ENCODE measurements at regions not wholly inside any gene's neighbourhood (a gene's known extent, or its start where the extent isn't known, plus 50 kb on each side); places are given as distances from the start of the nearest gene placed in this dataset.
"Not testable (repeated sequence)": the region's sequence is repeated elsewhere in the genome, so short reads cannot be mapped to it uniquely, and the experiment has no call there.

GRCh38 chr2:35821675-35822074, 533.9 kb upstream of the CRIM1 start:
- DNase-seq (ENCODE audit: insufficient read length) = no peak
- TF ChIP-seq TAF1 (IDR thresholded peaks at IDR 0.05; ENCODE audit: borderline replicate concordance, low read depth, low read length) = no peak
- TF ChIP-seq POLR2AphosphoS5 (IDR thresholded peaks at IDR 0.05; ENCODE audit: low read depth, low read length) = no peak
- TF ChIP-seq POLR2A (IDR thresholded peaks at IDR 0.05; ENCODE audit: low read depth, low read length) = no peak
- no peak for FAIRE-seq

- DNase-seq (ENCODE audit: insufficient read length) (no peak), FAIRE-seq (no peak)
- TF ChIP-seq TAF1 (IDR thresholded peaks at IDR 0.05; ENCODE audit: borderline replicate concordance, low read depth, low read length) (no peak), POLR2A (IDR thresholded peaks at IDR 0.05; ENCODE audit: low read depth, low read length) (no peak), POLR2AphosphoS5 (IDR thresholded peaks at IDR 0.05; ENCODE audit: low read depth, low read length) (no peak)
Measured at GRCh38 chr2:35820391-35820790, 535.2 kb upstream of the CRIM1 start.

- DNase-seq (ENCODE audit: insufficient read length) (no peak), FAIRE-seq (no peak)
- TF ChIP-seq POLR2AphosphoS5 (IDR thresholded peaks at IDR 0.05; ENCODE audit: low read depth, low read length) = no peak
Measured at GRCh38 chr2:35819033-35819432, 536.5 kb upstream of the CRIM1 start.

- DNase-seq (ENCODE audit: insufficient read length); FAIRE-seq: not testable (repeated sequence)
Measured at GRCh38 chr2:35818359-35818758, 537.2 kb upstream of the CRIM1 start.

GRCh38 chr2:35814597-35814996, 541.0 kb upstream of the CRIM1 start:
- not testable (repeated sequence) for DNase-seq (ENCODE audit: insufficient read length); FAIRE-seq

- FAIRE-seq (no peak), DNase-seq (ENCODE audit: insufficient read length) (no peak)
- no peak for TF ChIP-seq TAF1 (IDR thresholded peaks at IDR 0.05; ENCODE audit: borderline replicate concordance, low read depth, low read length)
- TF ChIP-seq POLR2A (IDR thresholded peaks at IDR 0.05; ENCODE audit: low read depth, low read length) = no peak
- no peak for TF ChIP-seq POLR2AphosphoS5 (IDR thresholded peaks at IDR 0.05; ENCODE audit: low read depth, low read length)
Measured at GRCh38 chr2:35803126-35803525, 552.5 kb upstream of the CRIM1 start.

GRCh38 chr2:35794796-35795450, 560.7 kb upstream of the CRIM1 start:
- FAIRE-seq (no peak), DNase-seq (ENCODE audit: insufficient read length) (no peak)
- TF ChIP-seq POLR2A (IDR thresholded peaks at IDR 0.05; ENCODE audit: low read depth, low read length) = no peak
- no peak for TF ChIP-seq TAF1 (IDR thresholded peaks at IDR 0.05; ENCODE audit: borderline replicate concordance, low read depth, low read length)
- TF ChIP-seq POLR2AphosphoS5 (IDR thresholded peaks at IDR 0.05; ENCODE audit: low read depth, low read length) = no peak

- no peak for TF ChIP-seq POLR2A (IDR thresholded peaks at IDR 0.05; ENCODE audit: low read depth, low read length)
- FAIRE-seq (no peak), DNase-seq (ENCODE audit: insufficient read length) (no peak)
Measured at GRCh38 chr2:35790292-35790691, 565.3 kb upstream of the CRIM1 start.

GRCh38 chr2:35788543-35788942, 567.0 kb upstream of the CRIM1 start:
- FAIRE-seq = no peak
- TF ChIP-seq TAF1 (IDR thresholded peaks at IDR 0.05; ENCODE audit: borderline replicate concordance, low read depth, low read length) (no peak), POLR2AphosphoS5 (IDR thresholded peaks at IDR 0.05; ENCODE audit: low read depth, low read length) (no peak), POLR2A (IDR thresholded peaks at IDR 0.05; ENCODE audit: low read depth, low read length) (no peak)

GRCh38 chr2:35787302-35788031, 568.1 kb upstream of the CRIM1 start:
- DNase-seq (ENCODE audit: insufficient read length) (no peak), FAIRE-seq (no peak)
- TF ChIP-seq TAF1 (IDR thresholded peaks at IDR 0.05; ENCODE audit: borderline replicate concordance, low read depth, low read length) (no peak), POLR2A (IDR thresholded peaks at IDR 0.05; ENCODE audit: low read depth, low read length) (no peak), POLR2AphosphoS5 (IDR thresholded peaks at IDR 0.05; ENCODE audit: low read depth, low read length) (no peak)

More at GRCh38 chr2:35788543-35788942, 567.0 kb upstream of the CRIM1 start:
- DNase-seq (ENCODE audit: insufficient read length) = no peak

GRCh38 chr2:35785564-35785963, 570.0 kb upstream of the CRIM1 start:
- no peak for DNase-seq (ENCODE audit: insufficient read length)
- FAIRE-seq = no peak
- TF ChIP-seq TAF1 (IDR thresholded peaks at IDR 0.05; ENCODE audit: borderline replicate concordance, low read depth, low read length) = no peak
- no peak for TF ChIP-seq POLR2AphosphoS5 (IDR thresholded peaks at IDR 0.05; ENCODE audit: low read depth, low read length)
- no peak for TF ChIP-seq POLR2A (IDR thresholded peaks at IDR 0.05; ENCODE audit: low read depth, low read length)

GRCh38 chr2:35784777-35785176, 570.8 kb upstream of the CRIM1 start:
- no peak for FAIRE-seq
- TF ChIP-seq POLR2A (IDR thresholded peaks at IDR 0.05; ENCODE audit: low read depth, low read length) (no peak), TAF1 (IDR thresholded peaks at IDR 0.05; ENCODE audit: borderline replicate concordance, low read depth, low read length) (no peak), POLR2AphosphoS5 (IDR thresholded peaks at IDR 0.05; ENCODE audit: low read depth, low read length) (no peak)
- no peak for DNase-seq (ENCODE audit: insufficient read length)

- DNase-seq (ENCODE audit: insufficient read length) = no peak
- TF ChIP-seq TAF1 (IDR thresholded peaks at IDR 0.05; ENCODE audit: borderline replicate concordance, low read depth, low read length) (no peak), POLR2A (IDR thresholded peaks at IDR 0.05; ENCODE audit: low read depth, low read length) (no peak), POLR2AphosphoS5 (IDR thresholded peaks at IDR 0.05; ENCODE audit: low read depth, low read length) (no peak)
- no peak for FAIRE-seq
Measured at GRCh38 chr2:35783723-35784122, 571.9 kb upstream of the CRIM1 start.
